ENCODE measurements at regions not wholly inside any gene's neighbourhood (a gene's known extent, or its start where the extent isn't known, plus 50 kb on each side); places are given as distances from the start of the nearest gene placed in this dataset.

DNA sequence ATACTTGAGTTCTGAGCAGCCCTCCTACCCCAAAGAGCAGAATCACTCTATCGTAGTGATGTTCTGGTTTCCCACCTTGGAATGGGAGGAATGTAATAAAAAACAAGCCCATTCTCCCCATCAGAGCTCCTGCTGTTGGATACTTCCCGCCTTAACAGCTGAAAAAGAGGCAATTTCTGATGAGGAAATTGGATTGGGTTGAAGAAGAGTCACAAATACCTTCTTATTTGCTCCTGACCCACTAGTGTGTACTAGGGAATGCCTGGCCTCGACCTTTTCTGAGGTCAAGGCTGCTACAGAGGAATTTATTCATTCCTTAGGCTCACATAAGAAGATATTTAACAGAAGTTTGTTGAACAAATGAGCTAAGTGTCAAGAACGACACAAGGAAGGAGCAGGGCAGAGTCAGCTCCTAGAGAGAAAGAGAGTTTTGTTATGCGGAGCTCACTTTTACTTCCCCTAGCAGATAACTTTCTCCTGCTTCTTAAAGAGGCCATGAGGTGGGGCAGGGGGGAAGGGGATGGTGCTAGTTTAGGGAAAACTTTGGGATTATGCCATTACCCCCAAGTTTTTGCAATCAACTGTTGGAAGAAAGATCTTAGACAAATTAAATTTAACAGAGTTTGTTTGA is 273.8 kb upstream of the CLNK start:
- Histone ChIP-seq H3K4me1 (replicated peaks in 1 of 2) (no peaks in the 10 kb centered on the region), H3K27ac (no peak overlapping the region), H3K36me3 (replicated peaks in 1 of 2) (no peaks in the 10 kb centered on the region), H3K27me3 (no peaks in the 10 kb centered on the region), H3K4me3 (no peak overlapping the region), H3K9me3 (replicated peaks in 1 of 3) (no peaks in the 10 kb centered on the region)
- TF ChIP-seq POLR2A (IDR thresholded peaks at IDR 0.05) = no peak
- TF ChIP-seq, protein P1, sequence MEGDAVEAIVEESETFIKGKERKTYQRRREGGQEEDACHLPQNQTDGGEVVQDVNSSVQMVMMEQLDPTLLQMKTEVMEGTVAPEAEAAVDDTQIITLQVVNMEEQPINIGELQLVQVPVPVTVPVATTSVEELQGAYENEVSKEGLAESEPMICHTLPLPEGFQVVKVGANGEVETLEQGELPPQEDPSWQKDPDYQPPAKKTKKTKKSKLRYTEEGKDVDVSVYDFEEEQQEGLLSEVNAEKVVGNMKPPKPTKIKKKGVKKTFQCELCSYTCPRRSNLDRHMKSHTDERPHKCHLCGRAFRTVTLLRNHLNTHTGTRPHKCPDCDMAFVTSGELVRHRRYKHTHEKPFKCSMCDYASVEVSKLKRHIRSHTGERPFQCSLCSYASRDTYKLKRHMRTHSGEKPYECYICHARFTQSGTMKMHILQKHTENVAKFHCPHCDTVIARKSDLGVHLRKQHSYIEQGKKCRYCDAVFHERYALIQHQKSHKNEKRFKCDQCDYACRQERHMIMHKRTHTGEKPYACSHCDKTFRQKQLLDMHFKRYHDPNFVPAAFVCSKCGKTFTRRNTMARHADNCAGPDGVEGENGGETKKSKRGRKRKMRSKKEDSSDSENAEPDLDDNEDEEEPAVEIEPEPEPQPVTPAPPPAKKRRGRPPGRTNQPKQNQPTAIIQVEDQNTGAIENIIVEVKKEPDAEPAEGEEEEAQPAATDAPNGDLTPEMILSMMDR (IDR thresholded peaks at IDR 0.05) = no peak
- intact Hi-C loops (cut with DNase I) = no loop called here
- DNase-seq = no peak
- WGBS, 4 donors = 74 to 76% (median 75%) methylated on average over 5 of the region's 5 CpGs

DNA sequence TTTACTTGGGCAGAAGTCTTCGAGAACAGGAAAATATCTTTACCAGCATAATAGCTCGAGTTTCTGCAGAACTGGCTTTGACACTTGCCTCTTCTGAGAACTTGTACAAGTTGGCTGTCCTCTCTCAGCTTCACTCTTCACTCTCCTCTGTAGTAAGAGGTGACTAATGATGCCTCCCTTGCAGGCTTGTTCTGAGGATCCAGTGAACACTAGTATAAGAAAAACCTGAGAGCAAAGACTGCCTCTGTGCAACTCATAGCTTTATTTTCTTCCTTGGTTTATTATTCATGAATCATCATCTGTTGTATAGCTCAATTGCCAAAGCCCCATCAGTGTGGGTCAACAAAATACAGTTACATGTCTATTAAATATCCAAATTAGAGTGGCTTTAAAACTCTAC is 266.7 kb upstream of the CLNK start:
- WGBS, 4 donors = 68 to 83% (median 72%) methylated on average over 2 of the region's 2 CpGs

DNA sequence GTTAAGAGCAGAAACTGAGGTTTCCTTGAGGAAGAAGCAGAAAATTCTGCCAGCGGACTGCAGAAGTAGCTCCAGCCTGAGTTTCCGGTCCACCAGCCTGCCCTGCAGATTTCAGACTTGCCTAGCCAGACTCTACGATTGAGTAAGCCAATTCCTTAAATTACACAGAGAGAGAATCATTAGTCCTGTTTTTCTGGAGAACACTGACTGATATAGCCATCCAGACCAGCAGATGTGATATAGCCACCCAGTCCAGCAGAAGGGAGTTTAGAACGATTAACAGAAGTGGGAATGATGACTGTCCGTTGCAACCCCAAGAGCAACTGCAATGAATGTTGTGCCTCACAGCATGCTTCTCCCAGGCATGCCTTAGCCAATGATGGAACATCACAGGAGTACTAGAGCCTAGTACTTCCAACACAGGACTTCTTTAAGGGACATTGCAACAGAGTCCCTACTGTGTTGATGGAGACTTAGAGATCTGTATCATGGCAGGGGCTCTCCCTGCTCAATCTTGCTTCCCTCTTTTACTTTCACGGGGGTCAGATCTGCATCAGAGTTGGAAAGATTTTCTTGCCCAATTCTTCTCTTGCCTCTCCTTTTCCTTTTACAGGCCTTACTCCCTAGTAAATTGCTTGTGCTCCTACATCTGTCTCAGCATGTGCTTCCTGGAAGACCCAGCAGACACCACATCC is 264.6 kb upstream of the CLNK start:
- H3K4me3 ChIP-seq = no peak overlapping the region
- H3K27ac ChIP-seq = no peak overlapping the region
- no peaks in the 10 kb centered on the region for H3K4me1 ChIP-seq (replicated peaks in 1 of 2)
- TF ChIP-seq POLR2A (IDR thresholded peaks at IDR 0.05) = no peak
- TF ChIP-seq, protein P1 (IDR thresholded peaks at IDR 0.05) = no peak
- no peaks in the 10 kb centered on the region for H3K27me3 ChIP-seq
- intact Hi-C loops (cut with DNase I) = no loop called here
- H3K36me3 ChIP-seq (replicated peaks in 1 of 2) = no peaks in the 10 kb centered on the region
- no peaks in the 10 kb centered on the region for H3K9me3 ChIP-seq (replicated peaks in 1 of 3)
- 85 to 92% (median 88%) methylated on average over 6 of the region's 6 CpGs for WGBS, 4 donors
- no peak for DNase-seq

More for the DNA sequence above, 266.7 kb upstream of the CLNK start:
- Histone ChIP-seq H3K4me1 (replicated peaks in 1 of 2) (no peaks in the 10 kb centered on the region), H3K27me3 (no peaks in the 10 kb centered on the region), H3K27ac (no peak overlapping the region), H3K36me3 (replicated peaks in 1 of 2) (no peaks in the 10 kb centered on the region), H3K4me3 (no peak overlapping the region), H3K9me3 (replicated peaks in 1 of 3) (no peaks in the 10 kb centered on the region)
- DNase-seq = no peak
- intact Hi-C loops (cut with DNase I) = no loop called here
- no peak for TF ChIP-seq POLR2A (IDR thresholded peaks at IDR 0.05)
- TF ChIP-seq, protein P1 (IDR thresholded peaks at IDR 0.05) = no peak

DNA sequence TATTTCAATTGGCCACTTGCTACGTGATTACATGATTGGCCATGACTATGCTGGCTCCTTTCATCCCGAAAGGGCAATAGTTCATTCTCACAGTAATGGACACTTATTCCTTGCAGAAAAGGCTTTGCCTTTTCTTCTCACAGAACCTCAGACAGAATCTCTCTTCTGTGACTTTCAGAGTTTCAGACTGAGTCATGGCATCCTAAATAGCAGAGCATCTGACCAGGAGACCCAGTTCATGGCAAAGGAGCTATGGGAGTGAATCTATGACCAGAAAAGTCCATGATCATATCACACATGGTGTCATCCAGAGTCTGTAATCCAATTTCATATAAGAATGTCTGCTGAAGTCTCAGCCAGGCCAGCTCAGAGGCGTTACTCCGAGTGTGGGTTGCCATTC is 263.3 kb upstream of the CLNK start:
- H3K9me3 ChIP-seq (replicated peaks in 1 of 3) = no peaks in the 10 kb centered on the region
- TF ChIP-seq POLR2A (IDR thresholded peaks at IDR 0.05) = no peak
- TF ChIP-seq, protein P1 (IDR thresholded peaks at IDR 0.05) = no peak
- DNase-seq = no peak
- H3K4me1 ChIP-seq (replicated peaks in 1 of 2) = no peaks in the 10 kb centered on the region
- H3K4me3 ChIP-seq = no peak overlapping the region
- WGBS, 4 donors = 63 to 95% (median 72%) methylated on average over 4 of the region's 4 CpGs
- intact Hi-C loops (cut with DNase I) = no loop called here
- no peaks in the 10 kb centered on the region for H3K27me3 ChIP-seq
- no peaks in the 10 kb centered on the region for H3K36me3 ChIP-seq (replicated peaks in 1 of 2)
- no peak overlapping the region for H3K27ac ChIP-seq

All from adrenal gland (tissue), 9 donors.